ENCODE measurements at regions not wholly inside any gene's neighbourhood (a gene's known extent, or its start where the extent isn't known, plus 50 kb on each side); places are given as distances from the start of the nearest gene placed in this dataset.

GRCh38 chr20:12788632-12789299 lies 220.0 kb upstream of the SPTLC3 start:
- H3K9ac ChIP-seq (ENCODE audit: low read length) = no peak overlapping the region
- H3K4me1 ChIP-seq (ENCODE audit: control insufficient read depth, insufficient read depth, low read length) = no peaks in the 10 kb centered on the region
- no peaks in the 10 kb centered on the region for H3K9me3 ChIP-seq (ENCODE audit: control insufficient read depth, low read length)
- H3K4me3 ChIP-seq (ENCODE audit: low read length) = no peak overlapping the region
- H3K27me3 ChIP-seq (replicated peaks; ENCODE audit: control insufficient read depth, insufficient read depth, low read length) = peaks cover 2% of the 10 kb centered on the region
- H3K36me3 ChIP-seq (ENCODE audit: control insufficient read depth, insufficient read depth, low read length, severe bottlenecking) = no peaks in the 10 kb centered on the region
- DNase-seq (ENCODE audit: low read depth) = no peak

DNA sequence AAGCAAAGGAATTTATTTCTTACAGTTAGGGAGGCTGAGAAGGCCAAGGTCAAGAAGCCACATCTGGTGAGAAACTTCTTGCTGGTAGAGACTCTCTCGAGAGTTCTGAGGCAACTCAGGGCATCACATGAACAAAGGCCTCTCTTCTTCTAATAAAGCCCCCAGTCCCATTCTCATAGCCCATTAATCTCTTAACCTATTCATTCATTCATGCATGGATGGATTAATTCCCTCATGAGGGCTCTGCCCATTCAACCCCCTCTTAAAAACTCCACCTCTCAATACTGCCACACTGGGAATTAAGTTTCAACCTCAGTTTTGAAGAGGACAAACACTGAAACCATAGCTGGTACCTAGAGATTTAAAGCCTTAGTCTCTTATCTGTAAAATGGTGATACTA lies 217.9 kb upstream of the SPTLC3 start:
- no peaks in the 10 kb centered on the region for H3K9me3 ChIP-seq (ENCODE audit: control insufficient read depth, low read length)
- no peak overlapping the region for H3K9ac ChIP-seq (ENCODE audit: low read length)
- no peak overlapping the region for H3K4me3 ChIP-seq (ENCODE audit: low read length)
- no peak for DNase-seq (ENCODE audit: low read depth)
- H3K36me3 ChIP-seq (ENCODE audit: control insufficient read depth, insufficient read depth, low read length, severe bottlenecking) = no peaks in the 10 kb centered on the region
- H3K4me1 ChIP-seq (ENCODE audit: control insufficient read depth, insufficient read depth, low read length) = no peaks in the 10 kb centered on the region
- H3K27me3 ChIP-seq (replicated peaks; ENCODE audit: control insufficient read depth, insufficient read depth, low read length) = peaks cover 2% of the 10 kb centered on the region

DNA sequence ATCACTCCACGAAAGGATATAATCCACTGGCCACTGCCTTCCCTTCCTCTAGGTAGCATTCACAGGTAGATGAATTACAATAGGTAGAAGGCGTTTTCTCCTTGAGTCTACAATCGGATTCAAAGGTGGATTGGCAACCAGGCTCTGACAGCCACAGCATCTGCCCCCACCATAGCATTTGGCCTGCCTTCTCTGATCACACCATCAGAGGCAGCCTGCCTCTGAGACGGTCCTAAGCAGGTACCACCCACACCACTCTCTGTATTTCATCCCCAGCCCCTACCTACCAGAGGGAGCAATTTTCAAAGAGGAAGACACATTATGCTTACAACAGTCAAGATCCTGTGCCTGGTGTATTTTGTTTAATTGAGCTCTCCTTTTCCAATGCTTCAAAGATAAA lies 210.5 kb upstream of the SPTLC3 start:
- Histone ChIP-seq H3K4me1 (ENCODE audit: control insufficient read depth, insufficient read depth, low read length) (no peaks in the 10 kb centered on the region), H3K27me3 (replicated peaks; ENCODE audit: control insufficient read depth, insufficient read depth, low read length) (no peaks in the 10 kb centered on the region), H3K9ac (ENCODE audit: low read length) (no peak overlapping the region), H3K36me3 (ENCODE audit: control insufficient read depth, insufficient read depth, low read length, severe bottlenecking) (no peaks in the 10 kb centered on the region), H3K9me3 (ENCODE audit: control insufficient read depth, low read length) (no peaks in the 10 kb centered on the region), H3K4me3 (ENCODE audit: low read length) (no peak overlapping the region)
- DNase-seq (ENCODE audit: low read depth) = no peak

GRCh38 chr20:12808006-12808567 lies 200.7 kb upstream of the SPTLC3 start:
- H3K4me1 ChIP-seq (ENCODE audit: control insufficient read depth, insufficient read depth, low read length) = no peaks in the 10 kb centered on the region
- H3K9ac ChIP-seq (ENCODE audit: low read length) = no peak overlapping the region
- H3K9me3 ChIP-seq (ENCODE audit: control insufficient read depth, low read length) = peaks cover 4% of the 10 kb centered on the region
- no peaks in the 10 kb centered on the region for H3K27me3 ChIP-seq (replicated peaks; ENCODE audit: control insufficient read depth, insufficient read depth, low read length)
- no peak for DNase-seq (ENCODE audit: low read depth)
- no peaks in the 10 kb centered on the region for H3K36me3 ChIP-seq (ENCODE audit: control insufficient read depth, insufficient read depth, low read length, severe bottlenecking)
- no peak overlapping the region for H3K4me3 ChIP-seq (ENCODE audit: low read length)

DNA sequence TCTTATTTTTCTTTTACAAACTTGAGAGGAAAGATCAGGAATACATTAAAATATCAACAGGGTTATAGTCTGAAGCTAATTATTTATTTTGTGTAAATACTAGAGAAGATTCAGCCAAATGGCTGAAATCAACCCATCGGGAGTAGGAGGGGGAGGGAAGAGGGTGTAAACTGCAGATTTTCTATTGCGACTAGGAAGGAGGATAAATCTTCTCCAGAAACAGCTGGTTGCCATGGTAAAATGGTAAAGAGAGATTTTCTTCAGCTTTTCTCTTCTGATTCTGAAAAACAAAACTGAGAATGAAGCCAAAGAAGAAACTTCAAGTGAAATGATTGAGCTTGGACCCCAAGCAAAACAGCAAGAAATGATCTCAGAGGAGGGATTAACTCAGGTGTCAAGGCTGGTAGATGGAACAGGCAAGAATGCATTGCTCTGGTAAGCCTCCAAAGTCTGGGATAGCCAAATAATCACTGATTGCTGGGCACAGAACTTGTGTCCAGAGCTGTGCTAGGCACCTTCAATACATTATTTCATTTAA lies 193.5 kb upstream of the SPTLC3 start:
- Histone ChIP-seq H3K36me3 (ENCODE audit: control insufficient read depth, insufficient read depth, low read length, severe bottlenecking) (no peaks in the 10 kb centered on the region), H3K27me3 (replicated peaks; ENCODE audit: control insufficient read depth, insufficient read depth, low read length) (no peaks in the 10 kb centered on the region), H3K9ac (ENCODE audit: low read length) (no peak overlapping the region), H3K4me3 (ENCODE audit: low read length) (no peak overlapping the region), H3K9me3 (ENCODE audit: control insufficient read depth, low read length) (no peaks in the 10 kb centered on the region), H3K4me1 (ENCODE audit: control insufficient read depth, insufficient read depth, low read length) (no peaks in the 10 kb centered on the region)
- no peak for DNase-seq (ENCODE audit: low read depth)

- no peaks in the 10 kb centered on the region for H3K36me3 ChIP-seq (ENCODE audit: control insufficient read depth, insufficient read depth, low read length, severe bottlenecking)
- no peak overlapping the region for H3K4me3 ChIP-seq (ENCODE audit: low read length)
- no peak for DNase-seq (ENCODE audit: low read depth)
- no peaks in the 10 kb centered on the region for H3K27me3 ChIP-seq (replicated peaks; ENCODE audit: control insufficient read depth, insufficient read depth, low read length)
- no peak overlapping the region for H3K9ac ChIP-seq (ENCODE audit: low read length)
- no peaks in the 10 kb centered on the region for H3K4me1 ChIP-seq (ENCODE audit: control insufficient read depth, insufficient read depth, low read length)
- H3K9me3 ChIP-seq (ENCODE audit: control insufficient read depth, low read length) = no peaks in the 10 kb centered on the region
Measured at GRCh38 chr20:12815778-12816408, 192.9 kb upstream of the SPTLC3 start.

GRCh38 chr20:12821249-12821648 lies 187.5 kb upstream of the SPTLC3 start:
- H3K9ac ChIP-seq (ENCODE audit: low read length) = no peak overlapping the region
- no peak overlapping the region for H3K4me3 ChIP-seq (ENCODE audit: low read length)
- no peaks in the 10 kb centered on the region for H3K9me3 ChIP-seq (ENCODE audit: control insufficient read depth, low read length)
- no peaks in the 10 kb centered on the region for H3K36me3 ChIP-seq (ENCODE audit: control insufficient read depth, insufficient read depth, low read length, severe bottlenecking)
- H3K27me3 ChIP-seq (replicated peaks; ENCODE audit: control insufficient read depth, insufficient read depth, low read length) = peaks cover 2% of the 10 kb centered on the region
- H3K4me1 ChIP-seq (ENCODE audit: control insufficient read depth, insufficient read depth, low read length) = no peaks in the 10 kb centered on the region
- DNase-seq (ENCODE audit: low read depth) = no peak

GRCh38 chr20:12823734-12824133 lies 185.0 kb upstream of the SPTLC3 start:
- Histone ChIP-seq H3K4me1 (ENCODE audit: control insufficient read depth, insufficient read depth, low read length) (no peaks in the 10 kb centered on the region), H3K4me3 (ENCODE audit: low read length) (no peak overlapping the region), H3K9ac (ENCODE audit: low read length) (no peak overlapping the region), H3K9me3 (ENCODE audit: control insufficient read depth, low read length) (no peaks in the 10 kb centered on the region), H3K36me3 (ENCODE audit: control insufficient read depth, insufficient read depth, low read length, severe bottlenecking) (no peaks in the 10 kb centered on the region), H3K27me3 (replicated peaks; ENCODE audit: control insufficient read depth, insufficient read depth, low read length) (peaks cover 2% of the 10 kb centered on the region)
- DNase-seq (ENCODE audit: low read depth) = no peak

DNA sequence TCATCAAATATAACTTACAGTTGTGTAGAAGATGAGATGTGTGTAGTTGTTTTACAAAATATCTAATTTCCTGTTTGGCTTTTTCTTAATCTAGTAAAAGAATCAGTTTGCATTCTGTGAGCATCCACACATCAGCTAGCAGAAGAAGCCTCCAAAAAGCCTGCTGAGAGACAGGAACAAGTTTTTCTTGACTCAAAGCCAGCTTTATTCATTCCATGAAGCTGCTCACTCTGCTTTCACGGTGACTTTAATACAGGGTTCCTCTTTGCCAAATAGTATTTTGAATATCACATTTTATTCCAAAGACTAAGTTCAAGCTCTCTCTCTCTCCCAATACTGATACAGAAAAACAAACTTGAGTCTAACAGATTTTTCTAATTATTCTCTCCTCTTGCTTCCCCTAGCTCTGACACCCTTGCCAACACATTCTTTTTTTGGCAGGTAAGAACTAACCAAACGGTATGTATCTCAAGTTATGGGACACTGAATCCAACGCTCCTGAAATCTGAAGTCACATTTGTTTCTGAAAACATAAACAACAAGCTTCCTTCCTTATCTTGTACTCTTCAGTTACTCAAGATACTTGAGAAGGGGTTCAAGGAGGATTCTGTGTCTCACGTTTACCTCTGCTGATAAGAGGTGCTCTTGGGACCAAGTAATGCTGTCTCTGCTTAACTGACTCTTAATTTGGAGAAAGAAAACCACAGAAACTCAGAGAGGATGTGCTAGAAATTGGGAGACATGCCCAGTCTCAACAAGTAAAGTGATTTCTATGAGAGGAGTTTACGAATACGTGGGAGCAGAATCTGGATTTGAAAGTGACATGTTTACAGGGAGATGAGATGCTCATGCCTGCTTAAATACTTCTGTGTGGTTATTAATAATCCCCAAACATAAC lies 184.2 kb upstream of the SPTLC3 start:
- DNase-seq (ENCODE audit: low read depth) = no peak
- Histone ChIP-seq H3K36me3 (ENCODE audit: control insufficient read depth, insufficient read depth, low read length, severe bottlenecking) (no peaks in the 10 kb centered on the region), H3K4me1 (ENCODE audit: control insufficient read depth, insufficient read depth, low read length) (no peaks in the 10 kb centered on the region), H3K9me3 (ENCODE audit: control insufficient read depth, low read length) (no peaks in the 10 kb centered on the region), H3K9ac (ENCODE audit: low read length) (no peak overlapping the region), H3K4me3 (ENCODE audit: low read length) (no peak overlapping the region), H3K27me3 (replicated peaks; ENCODE audit: control insufficient read depth, insufficient read depth, low read length) (peaks cover 2% of the 10 kb centered on the region)

GRCh38 chr20:12825226-12825595 lies 183.6 kb upstream of the SPTLC3 start:
- Histone ChIP-seq H3K9me3 (ENCODE audit: control insufficient read depth, low read length) (no peaks in the 10 kb centered on the region), H3K9ac (ENCODE audit: low read length) (no peak overlapping the region), H3K4me3 (ENCODE audit: low read length) (no peak overlapping the region), H3K36me3 (ENCODE audit: control insufficient read depth, insufficient read depth, low read length, severe bottlenecking) (no peaks in the 10 kb centered on the region), H3K27me3 (replicated peaks; ENCODE audit: control insufficient read depth, insufficient read depth, low read length) (peaks cover 2% of the 10 kb centered on the region), H3K4me1 (ENCODE audit: control insufficient read depth, insufficient read depth, low read length) (no peaks in the 10 kb centered on the region)
- DNase-seq (ENCODE audit: low read depth) = no peak

DNA sequence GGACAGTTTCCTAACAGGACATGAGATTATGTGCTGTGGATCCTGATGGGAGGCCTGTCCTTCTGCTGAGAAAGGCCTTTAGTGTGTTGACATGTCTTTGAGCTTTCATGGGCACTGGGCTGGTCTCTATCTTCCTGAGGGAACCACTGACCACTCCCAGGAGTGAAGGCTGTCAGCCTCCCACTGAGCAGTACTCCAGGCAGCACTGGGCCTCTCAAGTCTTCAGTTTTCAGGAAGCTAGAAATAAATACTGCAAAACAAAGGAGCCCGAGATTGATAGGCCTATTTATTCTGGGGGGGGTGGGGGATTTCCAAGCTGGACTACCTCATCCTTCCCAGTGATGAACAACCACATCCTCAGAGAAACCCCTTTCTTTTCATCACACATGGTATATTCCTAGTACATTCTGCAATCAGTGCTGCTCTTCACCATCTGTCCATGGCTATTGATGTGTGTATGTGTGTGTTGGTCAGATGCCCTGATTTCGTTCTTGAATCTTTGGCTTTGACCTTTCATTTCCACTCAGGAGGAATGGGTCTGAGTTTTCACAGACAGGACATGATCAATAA lies 180.9 kb upstream of the SPTLC3 start:
- Histone ChIP-seq H3K9ac (ENCODE audit: low read length) (no peak overlapping the region), H3K4me3 (ENCODE audit: low read length) (no peak overlapping the region), H3K9me3 (ENCODE audit: control insufficient read depth, low read length) (peaks cover 3% of the 10 kb centered on the region), H3K36me3 (ENCODE audit: control insufficient read depth, insufficient read depth, low read length, severe bottlenecking) (no peaks in the 10 kb centered on the region), H3K27me3 (replicated peaks; ENCODE audit: control insufficient read depth, insufficient read depth, low read length) (no peaks in the 10 kb centered on the region), H3K4me1 (ENCODE audit: control insufficient read depth, insufficient read depth, low read length) (no peaks in the 10 kb centered on the region)
- no peak for DNase-seq (ENCODE audit: low read depth)

Measured in adipocyte (in vitro differentiated cells).